Putamen (tissue), 1 donor: ENCODE measurements at regions not wholly inside any gene's neighbourhood (a gene's known extent, or its start where the extent isn't known, plus 50 kb on each side); places are given as distances from the start of the nearest gene placed in this dataset.
"Not testable (repeated sequence)": the region's sequence is repeated elsewhere in the genome, so short reads cannot be mapped to it uniquely, and the experiment has no call there.

Experiments used
- DNase-seq: peaks from one replicate; pipeline ENCODE4 v3.0.0-alpha.2; 2016; ENCODE audit warnings: low spot score

DNA sequence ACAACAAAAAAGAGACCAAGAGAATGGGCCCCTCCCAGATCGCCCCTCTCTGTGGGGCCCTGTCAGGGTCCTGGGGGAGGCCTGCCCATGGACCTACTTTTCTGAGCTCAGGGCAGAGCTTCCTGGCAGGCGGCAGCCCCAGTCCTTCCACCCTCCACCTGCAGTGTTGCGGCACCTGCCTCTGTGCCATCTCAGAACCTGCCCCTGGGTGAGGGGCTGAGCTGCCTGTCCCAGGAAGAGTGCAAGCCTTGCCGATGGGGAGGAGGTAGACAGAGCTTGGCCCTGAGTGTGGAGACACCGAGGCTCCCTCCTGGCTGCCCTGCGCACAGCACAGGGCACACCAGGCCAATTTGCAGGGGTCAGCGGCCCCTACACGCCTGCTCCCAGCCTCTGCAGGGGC, 67.5 kb downstream of the UNCX start:
- DNase-seq, result no peak

GRCh38 chr7:1300636-1301035, 68.0 kb downstream of the UNCX start:
- DNase-seq, result no peak

DNA sequence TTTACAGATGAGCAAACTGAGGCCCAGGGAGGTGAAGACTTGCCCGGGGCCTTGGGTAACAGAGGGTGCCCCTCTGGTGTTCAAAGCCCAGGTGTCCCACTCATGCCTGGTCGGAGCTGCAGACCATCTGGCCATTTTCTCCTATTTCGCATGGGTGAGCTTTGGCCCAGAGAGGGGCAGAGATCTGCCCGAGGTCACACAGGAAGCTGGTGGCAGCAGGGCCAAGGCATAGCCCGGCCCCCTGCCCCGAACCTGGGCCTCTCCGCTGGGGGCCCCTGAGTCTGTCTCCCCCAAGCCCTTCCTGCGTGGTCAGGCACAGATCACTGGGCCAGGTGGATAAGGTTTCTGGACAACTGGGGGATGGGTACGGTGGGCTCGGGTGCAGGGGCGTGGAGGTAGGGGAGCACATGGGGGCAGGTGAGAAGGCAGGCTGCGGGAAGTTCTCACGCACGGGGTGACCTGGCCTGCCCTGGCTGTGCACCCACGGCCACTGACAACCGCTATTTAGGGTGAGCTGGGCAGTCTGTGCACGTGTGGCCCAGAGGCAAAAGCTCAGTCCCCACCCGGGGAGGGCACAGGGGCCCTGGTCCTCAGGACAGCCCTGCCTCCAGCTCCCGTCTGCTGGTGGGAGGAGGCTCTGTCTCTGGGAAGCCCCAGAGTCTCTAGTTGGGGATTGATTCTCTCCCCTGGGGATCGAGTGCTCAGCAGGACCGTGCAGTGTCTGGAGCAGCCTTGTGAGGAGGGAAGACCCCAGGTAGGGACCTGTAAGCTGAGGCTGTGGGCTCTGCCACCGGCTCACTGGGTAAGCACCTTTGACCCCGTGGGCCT, 68.6 kb downstream of the UNCX start:
- no peak for DNase-seq

GRCh38 chr7:1301882-1302251, 69.2 kb downstream of the UNCX start:
- no peak for DNase-seq

DNA sequence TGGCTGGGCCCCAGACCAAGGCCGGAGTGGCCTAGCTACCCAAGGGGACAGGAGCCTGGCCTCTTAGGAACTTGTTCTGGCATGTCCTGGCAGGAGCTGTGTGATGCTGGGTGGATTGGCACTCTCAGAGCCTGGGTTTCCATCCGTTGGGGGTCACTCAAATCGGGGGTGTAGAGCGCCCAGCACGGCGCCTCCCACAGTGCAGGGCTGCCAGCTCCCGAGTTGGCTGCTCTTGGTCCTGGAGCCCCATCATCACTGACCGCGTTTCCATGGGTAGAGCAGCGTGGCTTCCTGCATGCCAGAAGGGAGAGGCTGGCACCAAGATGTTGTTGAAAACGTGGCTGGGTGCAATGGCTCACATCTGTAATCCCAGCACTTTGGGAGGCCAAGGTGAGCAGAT, 70.3 kb downstream of the UNCX start:
- no peak for DNase-seq

- DNase-seq, result not testable (repeated sequence)
These were observed 71.3 kb downstream of the UNCX start for GRCh38 chr7:1304011-1304410.

- DNase-seq, result no peak
These were observed 73.2 kb downstream of the UNCX start for GRCh38 chr7:1305873-1306272.

DNA sequence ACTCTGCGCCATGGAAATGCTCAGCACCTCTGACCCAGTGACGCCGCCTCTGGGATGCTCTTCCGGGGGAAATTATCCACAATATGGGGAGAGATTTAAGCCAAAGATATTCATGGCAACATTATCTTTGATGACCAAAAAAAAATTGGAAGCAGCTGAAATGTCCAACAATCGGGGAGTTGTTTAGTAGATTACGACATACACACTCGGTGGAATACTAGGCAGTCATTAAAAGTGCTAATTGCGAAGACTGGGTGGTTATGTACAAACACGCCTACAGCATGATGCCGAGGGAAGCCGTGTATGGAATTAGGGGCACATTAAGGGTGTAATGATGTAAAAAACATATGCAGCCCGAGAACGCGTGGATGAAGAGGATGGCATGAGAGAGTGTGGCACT, 75.2 kb downstream of the UNCX start:
- DNase-seq, result no peak

DNA sequence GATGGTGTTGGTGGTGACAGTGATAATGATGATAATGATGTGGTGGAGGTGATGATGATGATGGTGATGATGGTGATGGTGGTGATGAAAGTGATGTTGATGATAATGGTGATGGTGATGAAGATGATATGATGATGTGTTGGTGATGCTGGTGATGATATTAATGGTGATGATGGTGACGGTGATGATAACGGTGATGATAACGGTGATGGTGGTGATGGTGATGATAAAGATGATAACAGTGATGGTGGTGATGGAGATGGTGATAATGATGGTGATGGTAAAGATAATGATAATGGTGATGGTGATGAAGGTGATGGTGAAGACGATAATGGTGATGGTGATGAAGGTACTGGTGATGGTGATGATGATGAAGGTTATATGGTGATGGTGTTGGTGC, 76.6 kb downstream of the UNCX start:
- no peak for DNase-seq

- DNase-seq, result no peak
These were observed 77.3 kb downstream of the UNCX start for GRCh38 chr7:1309996-1310395.

DNA sequence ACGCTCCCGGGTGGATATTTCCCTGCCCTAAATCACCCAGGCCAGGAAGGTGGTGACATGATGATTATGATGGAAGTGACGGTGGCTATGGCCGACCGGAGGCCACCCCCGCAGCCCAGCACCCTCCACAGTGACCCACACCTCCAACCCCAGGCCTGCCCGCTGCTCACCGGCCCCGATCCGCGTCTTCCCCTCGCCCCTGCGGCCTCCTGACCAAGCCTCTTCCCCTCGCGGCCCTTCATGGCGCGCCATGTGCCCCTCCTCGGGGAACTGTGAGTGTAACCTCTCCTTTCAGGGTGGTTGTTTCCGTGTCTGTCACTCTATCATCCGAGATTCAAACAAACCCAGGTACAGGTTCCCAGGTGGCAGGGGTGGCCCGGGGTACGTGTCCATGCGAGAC, 78.3 kb downstream of the UNCX start:
- no peak for DNase-seq

DNA sequence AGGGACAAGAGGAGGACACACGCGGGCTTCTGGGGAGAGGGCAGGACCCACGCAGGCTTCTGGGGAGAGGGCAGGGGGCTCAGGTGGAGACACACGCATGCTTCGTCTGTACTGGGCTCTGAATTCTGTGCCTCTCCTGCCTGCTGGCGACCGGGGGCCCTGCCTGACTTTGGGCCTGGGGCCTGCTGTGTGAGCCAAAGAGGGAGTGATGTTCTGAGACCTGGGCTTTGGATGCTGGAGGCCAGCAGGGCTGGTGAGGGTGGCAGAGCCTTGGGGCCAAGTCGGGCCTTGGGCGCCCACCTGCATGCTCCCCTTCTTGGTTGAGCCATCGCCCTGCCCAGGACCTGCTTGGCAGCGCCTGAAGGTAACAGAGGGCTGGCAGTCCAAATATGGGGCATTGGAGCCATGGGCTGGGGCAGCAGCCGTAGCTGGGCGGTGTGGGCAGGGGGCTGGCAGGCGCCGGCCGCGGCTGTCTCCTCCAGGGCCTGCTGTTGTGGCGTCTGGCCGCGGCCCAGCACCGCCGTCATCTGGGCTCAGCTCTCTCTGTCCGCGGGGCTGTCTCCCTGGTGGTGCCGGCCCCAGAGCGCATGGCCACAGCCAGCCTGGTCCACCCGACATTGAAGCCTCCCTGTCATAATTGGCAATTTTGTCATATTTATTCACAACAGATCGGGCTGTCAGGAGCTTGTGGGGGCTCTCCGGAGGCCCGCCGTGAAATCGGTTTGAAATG, 78.9 kb downstream of the UNCX start:
- DNase-seq, result no peak

DNA sequence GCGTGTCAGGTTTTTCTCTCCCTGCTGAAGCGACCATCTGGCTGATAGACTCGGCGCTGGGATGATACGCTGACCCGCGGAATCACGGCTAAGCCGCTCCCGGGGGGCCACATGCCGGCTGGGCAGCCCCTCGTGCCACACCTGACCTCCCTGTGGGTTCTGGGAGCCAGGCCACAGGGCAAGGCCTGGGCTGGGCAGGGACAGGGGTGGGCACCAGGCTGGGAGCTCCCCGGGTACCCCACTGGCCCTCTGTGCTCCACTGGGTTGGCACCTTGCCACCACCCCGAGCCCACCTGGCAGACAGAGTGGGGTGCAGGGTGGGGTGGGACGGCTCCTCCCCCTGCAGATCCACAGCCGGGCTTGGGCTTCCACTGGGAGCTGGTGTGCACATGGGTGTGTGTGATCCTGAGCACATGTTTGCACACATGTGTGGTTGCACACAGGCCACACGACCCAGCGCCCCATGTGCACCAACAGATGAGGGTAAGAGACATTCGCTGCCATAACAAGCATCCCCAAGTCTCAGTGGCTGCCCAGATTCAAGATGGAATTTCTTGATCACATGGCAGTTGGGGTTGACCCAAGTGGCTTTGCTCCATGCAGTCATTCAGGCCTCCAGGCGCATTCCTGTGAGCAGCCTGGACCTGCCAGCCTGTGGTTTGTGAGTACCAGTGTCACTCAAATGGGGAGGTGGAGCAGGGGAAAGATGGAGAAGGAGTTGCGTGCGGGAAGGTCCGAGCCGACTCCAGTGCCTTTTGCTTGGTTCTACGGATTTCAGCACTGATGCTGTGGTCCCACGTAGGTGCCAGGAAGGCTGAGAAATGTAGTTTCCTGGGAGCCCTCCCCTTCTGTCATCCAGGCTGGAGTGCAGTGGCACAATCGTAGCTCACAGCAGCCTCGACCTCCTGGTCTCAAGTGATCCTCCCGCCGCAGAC, 79.7 kb downstream of the UNCX start:
- DNase-seq, result no peak

DNA sequence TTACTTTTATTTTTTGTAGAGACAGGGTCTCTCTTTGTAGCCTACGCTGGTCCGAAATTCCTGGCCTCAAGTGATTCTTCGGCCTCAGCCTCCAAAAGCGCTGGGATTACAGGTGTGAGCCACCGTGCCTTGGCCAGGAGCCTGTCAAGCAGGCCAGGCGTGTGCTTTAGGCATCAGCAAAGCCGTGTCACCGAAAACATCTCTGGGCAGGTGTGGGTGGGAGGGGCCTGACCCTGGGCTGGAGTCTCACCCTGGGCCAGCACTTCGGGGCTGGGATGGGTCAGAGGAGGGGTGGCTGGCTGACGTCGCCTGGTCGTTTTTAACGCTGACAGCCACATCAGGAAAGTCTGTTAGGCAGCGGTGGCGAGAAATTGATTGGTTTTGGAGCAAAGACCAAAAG, 80.9 kb downstream of the UNCX start:
- DNase-seq, result no peak

DNA sequence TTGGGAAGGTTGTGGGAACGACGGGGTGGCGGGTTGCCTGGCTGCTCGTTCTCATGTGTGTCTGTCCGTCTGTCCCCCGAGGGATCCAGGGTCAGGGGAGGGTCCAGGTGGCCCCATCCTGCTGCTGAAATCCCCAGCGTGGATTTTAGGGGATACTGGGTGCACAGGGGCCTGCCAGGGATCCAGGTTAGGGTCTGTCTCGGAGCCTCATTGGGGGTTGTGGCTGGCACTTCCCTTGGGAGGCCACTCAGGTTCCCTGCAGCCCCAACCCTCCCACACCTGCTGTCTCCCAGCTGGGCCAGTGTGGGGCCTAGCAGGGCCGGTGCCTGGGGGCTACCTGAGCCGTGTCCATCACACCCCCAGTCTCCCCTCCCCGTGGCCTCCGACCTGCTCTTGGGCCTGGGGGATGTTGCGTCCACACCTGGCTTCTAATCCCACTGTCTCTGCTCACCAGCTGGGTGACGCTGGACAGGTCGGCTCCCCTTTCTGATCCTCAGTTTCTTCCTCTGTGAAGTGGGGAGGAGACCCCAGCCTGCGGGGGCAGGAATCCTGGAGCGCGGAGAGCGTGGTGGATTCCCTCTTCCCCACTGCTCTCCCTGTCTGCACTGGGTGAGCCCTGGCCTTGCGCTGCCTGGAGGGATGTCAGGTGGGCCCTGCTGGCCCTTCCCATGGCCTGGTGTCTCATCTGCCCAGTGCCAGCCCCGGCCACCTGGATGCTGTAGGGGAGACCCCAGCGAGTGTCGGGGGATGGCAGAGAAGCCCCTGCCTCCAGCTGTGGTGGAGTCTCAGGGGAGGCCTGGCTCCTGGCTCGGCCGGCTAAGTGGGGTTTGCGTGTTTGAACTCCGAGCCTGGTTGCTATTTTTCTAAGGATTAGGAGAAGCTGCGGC, 81.6 kb downstream of the UNCX start:
- DNase-seq, result no peak

DNA sequence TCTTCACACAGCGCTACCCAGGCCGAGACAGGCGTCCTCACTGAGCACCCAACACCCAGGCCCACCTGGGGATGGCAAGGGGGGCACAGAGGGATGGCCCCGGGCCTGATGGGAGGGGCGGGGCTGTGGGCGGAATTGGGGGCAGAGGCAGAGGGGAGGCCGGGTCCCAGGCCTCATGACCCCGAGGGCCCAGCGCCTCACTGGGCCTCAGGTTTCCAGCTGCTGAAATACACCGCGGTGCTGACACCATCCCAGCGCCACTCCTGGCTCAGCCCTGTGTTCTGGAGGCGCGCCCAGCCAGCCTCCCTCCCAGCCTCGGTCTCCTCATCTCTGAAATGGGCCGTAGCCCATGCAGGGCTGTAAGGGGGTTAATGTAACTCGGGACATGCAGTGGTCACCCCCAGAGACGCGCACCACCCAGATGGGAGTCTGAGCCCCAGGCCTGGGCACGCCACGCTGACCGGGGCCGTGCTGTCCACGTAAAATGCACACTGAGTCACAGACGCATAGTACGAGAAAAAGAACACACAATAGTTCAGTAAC, 82.3 kb downstream of the UNCX start:
- no peak for DNase-seq

DNA sequence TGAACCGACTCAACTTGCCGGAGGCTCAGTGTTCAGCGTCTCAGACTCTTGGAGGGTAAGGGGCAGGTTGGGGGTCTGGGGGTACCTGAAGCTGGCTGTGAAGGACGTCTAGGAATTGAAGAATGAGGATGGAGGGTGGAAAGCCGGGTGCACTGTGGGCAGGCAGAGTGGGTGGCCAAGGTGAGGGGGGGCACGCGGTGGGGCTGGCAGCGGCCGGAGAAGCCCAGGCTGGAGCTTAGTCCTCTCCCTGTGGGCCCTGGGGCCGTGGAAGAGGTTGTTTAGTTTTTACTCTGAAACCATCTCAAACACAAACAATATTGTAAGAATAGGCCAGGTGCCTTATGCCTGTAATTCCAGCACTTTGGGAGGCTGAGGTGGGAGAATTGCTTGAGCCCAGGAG, 83.4 kb downstream of the UNCX start:
- no peak for DNase-seq

DNA sequence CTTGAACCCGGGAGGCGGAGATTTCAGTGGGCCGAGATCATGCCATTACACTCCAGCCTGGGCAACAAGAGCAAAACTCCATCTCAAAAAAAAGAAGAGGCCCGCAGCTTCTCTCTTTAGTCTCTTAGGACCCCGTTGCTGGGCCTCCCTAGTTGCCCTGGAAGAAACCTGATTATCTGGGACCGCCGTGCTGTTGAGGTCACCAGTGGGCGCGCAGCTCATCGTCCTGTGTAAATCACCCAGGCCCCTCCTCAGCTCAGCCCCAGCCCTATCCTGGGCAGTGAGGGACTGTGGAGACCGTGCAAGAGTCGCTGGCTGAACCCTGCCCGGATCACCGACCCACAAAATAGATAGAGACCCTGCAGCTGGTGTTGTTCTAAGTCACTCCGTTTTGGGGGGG, 85.0 kb downstream of the UNCX start:
- no peak for DNase-seq

DNA sequence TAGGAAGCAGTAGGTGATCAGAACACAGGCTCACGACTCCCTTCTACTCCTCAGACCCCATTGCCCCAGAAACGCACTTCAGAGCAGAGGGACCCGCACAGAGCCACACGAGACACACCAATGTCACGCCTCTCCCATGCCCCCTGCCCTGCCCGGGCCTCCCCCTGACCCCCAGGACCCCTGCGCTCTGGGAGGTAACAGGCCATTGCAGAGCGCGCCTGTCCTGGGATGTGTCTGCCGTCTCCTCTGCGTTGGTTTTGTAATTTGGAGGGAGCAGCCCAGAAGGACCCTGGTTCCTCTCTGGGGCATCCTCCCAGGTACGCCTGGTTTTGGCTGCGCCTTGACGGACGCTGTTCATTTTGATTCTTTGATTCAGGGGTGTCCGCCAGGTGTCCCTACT, 85.4 kb downstream of the UNCX start:
- no peak for DNase-seq

DNA sequence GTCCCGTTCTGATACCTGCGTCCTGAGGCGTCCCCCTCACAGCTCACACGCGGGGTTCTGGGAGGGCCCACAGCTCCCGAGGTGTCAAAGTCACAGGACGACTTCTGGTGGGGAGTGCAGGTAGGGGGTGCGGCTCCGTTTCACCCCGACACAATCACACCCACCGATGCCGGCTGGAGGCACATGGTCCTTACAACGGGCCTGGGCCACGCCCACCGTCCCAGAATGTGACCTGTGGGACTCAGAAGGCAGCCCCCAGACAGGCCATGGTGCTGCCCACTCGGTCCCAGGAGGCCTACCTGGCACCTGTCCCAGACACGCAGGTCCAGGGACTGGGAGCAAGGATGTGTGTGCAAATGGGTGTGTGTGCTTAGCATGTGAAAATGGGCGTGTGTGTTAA, 86.0 kb downstream of the UNCX start:
- no peak for DNase-seq

DNA sequence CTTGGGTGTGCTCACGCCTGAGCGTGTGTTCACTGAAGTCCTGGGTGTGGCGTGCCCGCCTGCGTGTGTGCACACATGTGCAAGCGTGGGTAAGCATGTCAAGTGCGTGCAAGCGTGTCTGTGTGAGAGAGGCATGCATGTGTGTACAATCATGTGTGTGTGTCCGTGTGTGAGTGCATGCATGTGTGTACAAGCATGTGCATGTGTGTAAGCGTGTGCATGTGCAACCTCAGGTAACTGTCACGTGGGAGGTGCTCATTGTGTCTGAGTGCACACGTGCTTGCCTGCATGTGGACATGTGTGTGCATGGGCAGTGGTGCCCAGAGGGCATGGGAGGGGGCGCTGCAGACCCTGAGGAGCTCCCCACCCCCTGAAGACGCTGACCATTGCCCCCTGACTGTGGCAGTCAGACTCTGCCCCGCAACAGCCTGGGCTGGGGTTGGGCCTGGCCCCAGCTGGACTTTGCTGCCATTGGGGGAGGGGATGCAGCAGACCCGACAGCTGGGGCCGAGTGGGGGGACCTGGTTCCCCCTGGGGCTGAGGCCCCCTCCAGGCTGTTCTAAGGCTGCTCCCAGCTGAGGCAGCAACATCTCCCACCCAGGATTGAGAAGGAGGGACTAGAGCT, 88.1 kb downstream of the UNCX start:
- DNase-seq, result no peak
